ENCODE measurements at regions not wholly inside any gene's neighbourhood (a gene's known extent, or its start where the extent isn't known, plus 50 kb on each side); places are given as distances from the start of the nearest gene placed in this dataset.

DNA sequence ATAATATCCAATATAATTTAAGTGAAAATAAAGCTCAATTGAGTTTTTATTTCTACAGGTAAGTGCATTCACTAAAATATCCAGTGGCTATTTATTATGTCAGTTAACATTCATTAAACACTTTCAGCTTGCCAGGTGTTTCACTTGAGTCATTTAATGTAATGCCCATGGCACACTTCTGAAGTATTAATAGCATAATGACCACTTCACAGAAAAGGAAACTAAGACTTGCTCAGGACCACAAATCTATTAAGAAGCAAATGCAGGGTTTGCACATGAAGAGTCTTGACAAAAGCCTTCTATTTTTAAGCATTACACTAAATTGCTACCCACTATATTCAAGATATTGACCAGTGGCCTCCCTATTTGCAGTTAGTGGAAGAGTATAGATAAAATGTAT lies 612.7 kb downstream of the KCTD8 start:
- TF ChIP-seq, protein P1, sequence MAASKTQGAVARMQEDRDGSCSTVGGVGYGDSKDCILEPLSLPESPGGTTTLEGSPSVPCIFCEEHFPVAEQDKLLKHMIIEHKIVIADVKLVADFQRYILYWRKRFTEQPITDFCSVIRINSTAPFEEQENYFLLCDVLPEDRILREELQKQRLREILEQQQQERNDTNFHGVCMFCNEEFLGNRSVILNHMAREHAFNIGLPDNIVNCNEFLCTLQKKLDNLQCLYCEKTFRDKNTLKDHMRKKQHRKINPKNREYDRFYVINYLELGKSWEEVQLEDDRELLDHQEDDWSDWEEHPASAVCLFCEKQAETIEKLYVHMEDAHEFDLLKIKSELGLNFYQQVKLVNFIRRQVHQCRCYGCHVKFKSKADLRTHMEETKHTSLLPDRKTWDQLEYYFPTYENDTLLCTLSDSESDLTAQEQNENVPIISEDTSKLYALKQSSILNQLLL (CRISPR knock-in tag; IDR thresholded peaks at IDR 0.05; ENCODE audit: borderline replicate concordance): no peak
- TF ChIP-seq ZNF140 (CRISPR knock-in tag; IDR thresholded peaks at IDR 0.05) (no peak), FOS (IDR thresholded peaks at IDR 0.05; ENCODE audit: extremely low read depth, insufficient read length) (no peak), MAFK (IDR thresholded peaks at IDR 0.05; ENCODE audit: low read length) (no peak), NR1H2 (CRISPR knock-in tag; IDR thresholded peaks at IDR 0.05) (no peak), PML (IDR thresholded peaks at IDR 0.05; ENCODE audit: low read length) (no peak), ZNF133 (CRISPR knock-in tag; IDR thresholded peaks at IDR 0.05) (no peak)
- TF ChIP-seq, protein P2, sequence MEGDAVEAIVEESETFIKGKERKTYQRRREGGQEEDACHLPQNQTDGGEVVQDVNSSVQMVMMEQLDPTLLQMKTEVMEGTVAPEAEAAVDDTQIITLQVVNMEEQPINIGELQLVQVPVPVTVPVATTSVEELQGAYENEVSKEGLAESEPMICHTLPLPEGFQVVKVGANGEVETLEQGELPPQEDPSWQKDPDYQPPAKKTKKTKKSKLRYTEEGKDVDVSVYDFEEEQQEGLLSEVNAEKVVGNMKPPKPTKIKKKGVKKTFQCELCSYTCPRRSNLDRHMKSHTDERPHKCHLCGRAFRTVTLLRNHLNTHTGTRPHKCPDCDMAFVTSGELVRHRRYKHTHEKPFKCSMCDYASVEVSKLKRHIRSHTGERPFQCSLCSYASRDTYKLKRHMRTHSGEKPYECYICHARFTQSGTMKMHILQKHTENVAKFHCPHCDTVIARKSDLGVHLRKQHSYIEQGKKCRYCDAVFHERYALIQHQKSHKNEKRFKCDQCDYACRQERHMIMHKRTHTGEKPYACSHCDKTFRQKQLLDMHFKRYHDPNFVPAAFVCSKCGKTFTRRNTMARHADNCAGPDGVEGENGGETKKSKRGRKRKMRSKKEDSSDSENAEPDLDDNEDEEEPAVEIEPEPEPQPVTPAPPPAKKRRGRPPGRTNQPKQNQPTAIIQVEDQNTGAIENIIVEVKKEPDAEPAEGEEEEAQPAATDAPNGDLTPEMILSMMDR (IDR thresholded peaks at IDR 0.05 in 2 of 3, conservative IDR thresholded peaks at IDR 0.05 in 1 of 3; ENCODE audit: insufficient read depth in 2 of 3, low read depth in 1 of 3, low read length in 3 of 3): no peak
- TF ChIP-seq, protein P3, sequence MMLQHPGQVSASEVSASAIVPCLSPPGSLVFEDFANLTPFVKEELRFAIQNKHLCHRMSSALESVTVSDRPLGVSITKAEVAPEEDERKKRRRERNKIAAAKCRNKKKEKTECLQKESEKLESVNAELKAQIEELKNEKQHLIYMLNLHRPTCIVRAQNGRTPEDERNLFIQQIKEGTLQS (IDR thresholded peaks at IDR 0.05): no peak
- TF ChIP-seq, protein P3 (CRISPR knock-in tag; conservative IDR thresholded peaks at IDR 0.05): no peak
